CD4-positive, alpha-beta T cell treated with Interleukin-15 for 4 hours (primary cell): ENCODE measurements at regions not wholly inside any gene's neighbourhood (a gene's known extent, or its start where the extent isn't known, plus 50 kb on each side); places are given as distances from the start of the nearest gene placed in this dataset.
"Not testable (repeated sequence)": the region's sequence is repeated elsewhere in the genome, so short reads cannot be mapped to it uniquely, and the experiment has no call there.

Source experiments
- DNase-seq: peaks from one replicate; pipeline ENCODE4 v3.0.0-alpha.2; 2020; ENCODE audit warnings: low spot score

- no peak for DNase-seq
Observed at GRCh38 chr6:141780296-141780695, 352.4 kb upstream of the GJE1 start.

- no peak for DNase-seq
Observed at GRCh38 chr6:141764388-141764787, 368.3 kb upstream of the GJE1 start.

- DNase-seq = no peak
Observed at GRCh38 chr6:141758430-141758829, 374.3 kb upstream of the GJE1 start.

GRCh38 chr6:141753180-141753579 is 379.5 kb upstream of the GJE1 start:
- DNase-seq = no peak

- no peak for DNase-seq
Observed at GRCh38 chr6:141752677-141753076, 380.0 kb upstream of the GJE1 start.

- DNase-seq = not testable (repeated sequence)
Observed at GRCh38 chr6:141746324-141746723, 386.4 kb upstream of the GJE1 start.

GRCh38 chr6:141744971-141745370 is 387.8 kb upstream of the GJE1 start:
- no peak for DNase-seq

- no peak for DNase-seq
Observed at GRCh38 chr6:141744194-141744925, 388.4 kb upstream of the GJE1 start.

GRCh38 chr6:141736104-141736503 is 396.6 kb upstream of the GJE1 start:
- DNase-seq = no peak

- DNase-seq = no peak
Observed at GRCh38 chr6:141735126-141735525, 397.6 kb upstream of the GJE1 start.

- DNase-seq = no peak
Observed at GRCh38 chr6:141734071-141734840, 398.5 kb upstream of the GJE1 start.

- DNase-seq = no peak
Observed at GRCh38 chr6:141729146-141729545, 403.6 kb upstream of the GJE1 start.

- no peak for DNase-seq
Observed at GRCh38 chr6:141728330-141728729, 404.4 kb upstream of the GJE1 start.

GRCh38 chr6:141726248-141726647 is 406.5 kb upstream of the GJE1 start:
- no peak for DNase-seq

GRCh38 chr6:141724731-141725130 is 408.0 kb upstream of the GJE1 start:
- DNase-seq = no peak

GRCh38 chr6:141719476-141719875 is 413.2 kb upstream of the GJE1 start:
- no peak for DNase-seq

- DNase-seq = no peak
Observed at GRCh38 chr6:141705431-141705830, 427.3 kb upstream of the GJE1 start.

GRCh38 chr6:141704151-141704550 is 428.6 kb upstream of the GJE1 start:
- DNase-seq = no peak

GRCh38 chr6:141701732-141702131 is 431.0 kb upstream of the GJE1 start:
- DNase-seq = no peak

- no peak for DNase-seq
Observed at GRCh38 chr6:141700819-141701218, 431.9 kb upstream of the GJE1 start.

GRCh38 chr6:141688916-141689315 is 443.8 kb upstream of the GJE1 start:
- no peak for DNase-seq

- no peak for DNase-seq
Observed at GRCh38 chr6:141685416-141685815, 447.3 kb upstream of the GJE1 start.

GRCh38 chr6:141682391-141682790 is 450.3 kb upstream of the GJE1 start:
- no peak for DNase-seq
